ENCODE measurements at regions not wholly inside any gene's neighbourhood (a gene's known extent, or its start where the extent isn't known, plus 50 kb on each side); places are given as distances from the start of the nearest gene placed in this dataset.

GRCh38 chr14:22384167-22384549, 204.9 kb downstream of the DAD1 start:
- no peak for TF ChIP-seq CTCF (IDR thresholded peaks at IDR 0.05; ENCODE audit: unreplicated experiment)
- Mint-ChIP-seq H3K27ac (ENCODE audit: unreplicated experiment) (no peak overlapping the region), H3K4me1 (ENCODE audit: unreplicated experiment) (peaks cover 14% of the 10 kb centered on the region), H3K36me3 (ENCODE audit: low read depth, unreplicated experiment) (no peaks in the 10 kb centered on the region), H3K9me3 (ENCODE audit: unreplicated experiment) (no peaks in the 10 kb centered on the region), H3K4me3 (ENCODE audit: unreplicated experiment) (no peak overlapping the region), H3K27me3 (ENCODE audit: unreplicated experiment) (no peaks in the 10 kb centered on the region)
- no peak for DNase-seq (ENCODE audit: low spot score)

GRCh38 chr14:22383515-22384166, 205.4 kb downstream of the DAD1 start:
- Mint-ChIP-seq H3K9me3 (ENCODE audit: unreplicated experiment) (no peaks in the 10 kb centered on the region), H3K4me1 (ENCODE audit: unreplicated experiment) (peaks cover 12% of the 10 kb centered on the region), H3K4me3 (ENCODE audit: unreplicated experiment) (no peak overlapping the region), H3K36me3 (ENCODE audit: low read depth, unreplicated experiment) (no peaks in the 10 kb centered on the region), H3K27me3 (ENCODE audit: unreplicated experiment) (no peaks in the 10 kb centered on the region), H3K27ac (ENCODE audit: unreplicated experiment) (no peak overlapping the region)
- no peak for TF ChIP-seq CTCF (IDR thresholded peaks at IDR 0.05; ENCODE audit: unreplicated experiment)
- DNase-seq (ENCODE audit: low spot score), result no peak

- Mint-ChIP-seq H3K4me3 (ENCODE audit: unreplicated experiment) (no peak overlapping the region), H3K27ac (ENCODE audit: unreplicated experiment) (no peak overlapping the region), H3K36me3 (ENCODE audit: low read depth, unreplicated experiment) (no peaks in the 10 kb centered on the region), H3K27me3 (ENCODE audit: unreplicated experiment) (no peaks in the 10 kb centered on the region), H3K4me1 (ENCODE audit: unreplicated experiment) (peaks cover 13% of the 10 kb centered on the region), H3K9me3 (ENCODE audit: unreplicated experiment) (no peaks in the 10 kb centered on the region)
- no peak for TF ChIP-seq CTCF (IDR thresholded peaks at IDR 0.05; ENCODE audit: unreplicated experiment)
- DNase-seq (ENCODE audit: low spot score), result no peak
Measured at GRCh38 chr14:22382955-22383354, 206.1 kb downstream of the DAD1 start.

GRCh38 chr14:22382395-22382794, 206.6 kb downstream of the DAD1 start:
- peaks cover 15% of the 10 kb centered on the region for H3K4me1 Mint-ChIP-seq (ENCODE audit: unreplicated experiment)
- H3K36me3 Mint-ChIP-seq (ENCODE audit: low read depth, unreplicated experiment), result no peaks in the 10 kb centered on the region
- no peak for TF ChIP-seq CTCF (IDR thresholded peaks at IDR 0.05; ENCODE audit: unreplicated experiment)
- H3K27ac Mint-ChIP-seq (ENCODE audit: unreplicated experiment), result no peak overlapping the region
- H3K4me3 Mint-ChIP-seq (ENCODE audit: unreplicated experiment), result no peak overlapping the region
- no peak for DNase-seq (ENCODE audit: low spot score)
- no peaks in the 10 kb centered on the region for H3K27me3 Mint-ChIP-seq (ENCODE audit: unreplicated experiment)
- H3K9me3 Mint-ChIP-seq (ENCODE audit: unreplicated experiment), result no peaks in the 10 kb centered on the region

GRCh38 chr14:22381766-22382165, 207.3 kb downstream of the DAD1 start:
- no peak overlapping the region for H3K4me3 Mint-ChIP-seq (ENCODE audit: unreplicated experiment)

More at GRCh38 chr14:22381766-22382165, 207.3 kb downstream of the DAD1 start:
- H3K36me3 Mint-ChIP-seq (ENCODE audit: low read depth, unreplicated experiment), result no peaks in the 10 kb centered on the region
- peaks cover 14% of the 10 kb centered on the region for H3K4me1 Mint-ChIP-seq (ENCODE audit: unreplicated experiment)
- no peak overlapping the region for H3K27ac Mint-ChIP-seq (ENCODE audit: unreplicated experiment)
- no peaks in the 10 kb centered on the region for H3K27me3 Mint-ChIP-seq (ENCODE audit: unreplicated experiment)
- no peak for DNase-seq (ENCODE audit: low spot score)
- no peak for TF ChIP-seq CTCF (IDR thresholded peaks at IDR 0.05; ENCODE audit: unreplicated experiment)
- H3K9me3 Mint-ChIP-seq (ENCODE audit: unreplicated experiment), result no peaks in the 10 kb centered on the region
